H54 (cell line): ENCODE measurements at regions not wholly inside any gene's neighbourhood (a gene's known extent, or its start where the extent isn't known, plus 50 kb on each side); places are given as distances from the start of the nearest gene placed in this dataset.

Experiments
- DNase-seq: peaks from one replicate; pipeline ENCODE4 v3.0.0; 2011; ENCODE audit warnings: low spot score, mixed read lengths; ENCODE audit not compliant: insufficient read length
- FAIRE-seq: peaks from 3 replicates; lab custom pipeline; 2011; peaks lifted over from hg19 to GRCh38; lab: Jason Lieb, UNC
- POLR2A ChIP-seq: IDR thresholded peaks from 2 replicates; pipeline ENCODE4 v1.6.1; 2011; ENCODE audit warnings: low read depth, mild to moderate bottlenecking, low read length

GRCh38 chr12:28601570-28602058, 411.4 kb downstream of the CCDC91 start:
- FAIRE-seq, result no peak
- TF ChIP-seq POLR2A, result no peak
- no peak for DNase-seq

DNA sequence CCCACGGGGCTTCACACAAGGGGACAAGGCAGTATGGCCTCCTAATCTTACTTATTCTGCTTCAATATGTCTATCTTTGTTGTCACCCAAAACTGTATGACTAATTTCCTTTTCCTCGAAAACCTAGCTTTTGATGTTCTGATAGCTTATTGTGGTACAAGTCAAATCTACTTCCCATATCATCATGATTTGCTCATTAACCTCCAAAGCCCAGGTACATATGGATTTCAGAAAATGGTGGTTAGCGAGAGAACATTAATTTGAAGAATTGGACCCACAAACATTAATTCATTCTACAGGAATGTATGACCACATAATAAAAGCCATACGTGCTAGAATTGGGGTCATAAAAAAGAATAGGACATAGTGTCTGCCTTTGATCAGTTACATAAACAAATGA, 412.5 kb downstream of the CCDC91 start:
- DNase-seq (no peak), FAIRE-seq (no peak)
- no peak for TF ChIP-seq POLR2A

GRCh38 chr12:28603239-28603638, 413.0 kb downstream of the CCDC91 start:
- DNase-seq (no peak), FAIRE-seq (no peak)
- TF ChIP-seq POLR2A, result no peak

DNA sequence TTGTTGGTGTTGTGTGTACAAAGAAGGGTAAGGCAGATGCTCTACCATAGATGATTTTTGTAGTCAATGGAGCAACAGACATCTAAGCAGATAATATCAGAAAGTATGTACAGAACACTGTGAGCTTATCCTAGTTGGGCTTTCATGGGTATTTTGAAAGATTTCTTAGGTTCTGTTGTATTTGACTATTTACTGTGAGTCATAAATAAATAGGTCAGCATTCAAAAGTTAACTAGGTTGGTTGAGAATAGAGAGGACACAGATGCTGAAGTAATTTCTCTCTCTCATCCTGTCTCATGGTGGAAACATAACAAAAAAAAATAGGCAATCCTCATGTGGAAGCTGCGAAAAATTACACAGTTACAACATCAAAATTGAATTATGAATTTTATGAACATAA, 413.5 kb downstream of the CCDC91 start:
- TF ChIP-seq POLR2A, result no peak
- DNase-seq, result no peak
- no peak for FAIRE-seq

DNA sequence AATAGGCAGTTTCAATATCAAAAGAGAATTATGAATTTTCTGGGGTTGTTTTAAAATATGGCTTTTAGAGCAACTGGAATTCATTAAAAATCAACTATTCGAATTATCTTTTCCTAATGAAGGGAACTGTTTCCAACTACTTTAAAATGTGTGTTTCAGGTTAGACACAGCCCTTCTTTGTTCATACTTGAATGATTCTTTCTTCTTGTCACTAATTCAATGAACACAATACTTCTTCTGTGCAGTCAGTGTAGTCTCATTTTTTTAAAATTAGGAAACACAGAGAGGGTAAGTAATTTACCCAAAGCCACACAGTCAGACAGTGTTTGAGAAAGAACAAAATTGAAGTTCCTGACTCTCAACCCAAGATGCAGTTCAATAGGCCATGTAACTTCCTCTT, 414.0 kb downstream of the CCDC91 start:
- DNase-seq, result no peak
- TF ChIP-seq POLR2A, result no peak
- no peak for FAIRE-seq

- TF ChIP-seq POLR2A, result no peak
- no peak for FAIRE-seq
- DNase-seq, result no peak
These were observed 416.8 kb downstream of the CCDC91 start for GRCh38 chr12:28606967-28607557.

DNA sequence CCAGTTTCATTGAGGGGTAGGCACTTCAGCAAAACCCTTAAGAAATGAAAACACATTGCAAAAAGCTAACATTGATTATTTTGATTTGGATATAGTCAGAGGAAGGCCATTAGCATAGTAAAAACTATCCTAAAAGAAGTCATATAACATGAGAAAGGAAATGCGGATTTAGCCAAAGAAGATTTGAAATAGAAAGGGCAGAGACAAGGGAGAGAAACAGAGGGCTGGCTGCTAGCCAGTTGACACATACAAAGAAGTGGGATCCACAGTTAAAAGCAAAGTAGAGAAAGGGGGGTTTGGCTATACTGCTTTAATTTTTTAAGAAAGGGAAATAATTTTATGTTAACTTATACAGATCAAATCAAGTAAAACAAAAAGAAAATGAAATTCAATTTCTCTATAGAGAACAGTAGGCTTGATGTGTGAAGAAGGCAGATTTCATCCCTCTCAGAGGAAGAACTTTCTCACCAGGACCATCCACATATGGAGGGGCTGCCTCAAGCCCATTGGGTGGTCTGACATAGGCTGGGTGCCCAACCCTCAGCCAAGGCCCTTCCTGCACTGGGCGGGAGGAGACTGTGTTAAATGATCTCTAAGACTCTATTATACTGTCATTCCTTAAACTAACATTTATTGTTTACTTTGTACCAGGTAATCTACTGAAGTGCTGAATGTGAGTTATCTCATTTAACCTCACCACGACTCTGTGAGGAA, 420.3 kb downstream of the CCDC91 start:
- no peak for DNase-seq
- no peak for TF ChIP-seq POLR2A
- no peak for FAIRE-seq

DNA sequence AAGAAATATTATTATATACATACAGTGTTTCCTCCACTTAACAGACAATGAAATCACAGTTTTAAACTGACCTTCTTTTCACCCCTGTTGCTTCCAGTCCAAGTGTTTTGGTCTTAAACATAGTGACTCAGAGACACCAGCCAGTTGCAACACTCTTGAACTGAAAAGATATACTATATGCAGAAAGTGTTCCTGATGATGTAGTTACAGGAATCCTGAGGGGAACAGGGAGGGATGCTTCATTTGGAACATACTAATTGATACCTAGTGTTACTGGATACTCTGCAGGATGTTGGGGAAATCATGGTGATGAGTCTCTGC, 420.8 kb downstream of the CCDC91 start:
- TF ChIP-seq POLR2A, result no peak
- peak; percentile 5 for DNase-seq
- FAIRE-seq, result peak; percentile 93

DNA sequence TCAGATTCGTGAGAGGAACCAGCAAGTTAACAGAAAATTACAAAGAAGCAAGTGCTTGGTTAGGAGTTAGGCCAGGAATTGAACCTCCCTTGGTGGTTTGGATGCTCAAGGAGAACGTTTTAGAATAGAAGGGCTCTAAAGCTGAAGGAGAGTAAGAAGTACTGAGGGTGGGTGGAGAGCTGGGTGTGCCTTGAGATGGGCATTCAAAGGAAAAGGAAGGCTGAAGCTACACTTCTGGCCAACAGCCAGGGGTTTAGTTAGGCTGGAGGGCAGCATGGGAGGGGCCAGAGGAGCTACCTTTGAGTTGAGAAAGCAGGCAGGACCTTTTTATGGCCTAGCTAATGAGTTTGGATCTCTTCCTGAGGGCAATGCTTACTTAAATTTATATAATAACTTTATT, 421.2 kb downstream of the CCDC91 start:
- FAIRE-seq (no peak), DNase-seq (no peak)
- TF ChIP-seq POLR2A, result no peak

- DNase-seq (no peak), FAIRE-seq (no peak)
- TF ChIP-seq POLR2A, result no peak
These were observed 427.9 kb downstream of the CCDC91 start for GRCh38 chr12:28618171-28618570.

- no peak for DNase-seq
- no peak for TF ChIP-seq POLR2A
- FAIRE-seq, result no peak
These were observed 428.5 kb downstream of the CCDC91 start for GRCh38 chr12:28618772-28619171.

GRCh38 chr12:28620281-28620680, 430.0 kb downstream of the CCDC91 start:
- no peak for TF ChIP-seq POLR2A
- FAIRE-seq, result no peak
- no peak for DNase-seq

- FAIRE-seq (peak; percentile 52), DNase-seq (peak; percentile 4)
- TF ChIP-seq POLR2A, result no peak
These were observed 432.1 kb downstream of the CCDC91 start for GRCh38 chr12:28622406-28622805.

- FAIRE-seq (no peak), DNase-seq (no peak)
- no peak for TF ChIP-seq POLR2A
These were observed 436.2 kb downstream of the CCDC91 start for GRCh38 chr12:28626504-28626903.

GRCh38 chr12:28629691-28630090, 439.4 kb downstream of the CCDC91 start:
- DNase-seq (no peak), FAIRE-seq (no peak)
- no peak for TF ChIP-seq POLR2A

- DNase-seq, result no peak
- no peak for FAIRE-seq
- TF ChIP-seq POLR2A, result no peak
These were observed 441.6 kb downstream of the CCDC91 start for GRCh38 chr12:28631831-28632230.
